PC-9 (cell line): ENCODE measurements at regions not wholly inside any gene's neighbourhood (a gene's known extent, or its start where the extent isn't known, plus 50 kb on each side); places are given as distances from the start of the nearest gene placed in this dataset.

Source experiments
- BruUV-seq: library from RNA; stranded (reverse); fragments of 400-500 nt; replicated peaks from 2 replicates; lab custom pipeline; 2021; lab: Mats Ljungman, UMichigan
- CTCF ChIA-PET: fragments of 300-600 bp; sonication (Branson Sonifier 250); formaldehyde crosslinking; loops from one replicate; lab custom pipeline; 2022; ENCODE audit warnings: antibody characterized with exemption; lab: Charles Lee
- POLR2A ChIA-PET: fragments of 300-600 bp; sonication (Branson Sonifier 250); formaldehyde crosslinking; loops from one replicate; lab custom pipeline; 2022; ENCODE audit warnings: antibody characterized with exemption; ENCODE audit not compliant: unreplicated experiment; lab: Charles Lee
- DNase-seq, 2 experiments: peaks; one replicate each; pipeline versions ENCODE4 v3.0.0 to v3.0.0-alpha.2; 2015 to 2022; ENCODE audit warnings: mixed read lengths in 1 of 2
- H2AFZ ChIP-seq: fragments of 200-600 bp; sonication (generic); 2 replicates; pipeline ENCODE4 v1.8.1; 2017; ENCODE audit warnings: antibody characterized with exemption
- H3F3A ChIP-seq: fragments of 200-600 bp; sonication (generic); 2 replicates; pipeline ENCODE4 v1.8.1; 2017; ENCODE audit warnings: antibody characterized with exemption, mild to moderate bottlenecking, low read depth; ENCODE audit not compliant: insufficient read depth
- H3K27ac ChIP-seq: fragments of 200-600 bp; sonication (generic); 2 replicates; pipeline ENCODE4 v1.6.1; 2016; ENCODE audit warnings: mixed run types
- H3K27me3 ChIP-seq: fragments of 200-600 bp; sonication (generic); 2 replicates; pipeline ENCODE4 v1.6.1; 2016; ENCODE audit warnings: low read depth, mixed run types; ENCODE audit not compliant: insufficient read depth
- H3K36me3 ChIP-seq: fragments of 200-600 bp; sonication (generic); 2 replicates; pipeline ENCODE4 v1.6.1; 2016; ENCODE audit warnings: low read depth, mixed run types
- H3K4me1 ChIP-seq: fragments of 200-600 bp; sonication (generic); replicated peaks from 2 replicates; pipeline ENCODE4 v1.6.1; 2016; ENCODE audit warnings: mixed run types; ENCODE audit not compliant: insufficient read depth
- H3K4me2 ChIP-seq: fragments of 200-600 bp; sonication (generic); 2 replicates; pipeline ENCODE4 v1.6.1; 2017; ENCODE audit warnings: mixed run types
- H3K4me3 ChIP-seq: fragments of 200-600 bp; sonication (generic); 2 replicates; pipeline ENCODE4 v1.6.1; 2016; ENCODE audit warnings: mixed run types
- H3K79me2 ChIP-seq: fragments of 200-600 bp; sonication (generic); 2 replicates; pipeline ENCODE4 v1.6.1; 2017; ENCODE audit warnings: low read depth, mixed run types
- H3K9me2 ChIP-seq: fragments of 200-600 bp; sonication (generic); 2 replicates; pipeline ENCODE4 v1.8.1; 2017; ENCODE audit warnings: mild to moderate bottlenecking; ENCODE audit not compliant: insufficient read depth
- H3K9me3 ChIP-seq: fragments of 200-600 bp; sonication (generic); 2 replicates; pipeline ENCODE4 v1.8.1; 2016; ENCODE audit warnings: low read depth; ENCODE audit not compliant: insufficient read depth
- H4K20me1 ChIP-seq: fragments of 200-600 bp; sonication (generic); 2 replicates; pipeline ENCODE4 v1.8.1; 2017; ENCODE audit not compliant: insufficient read depth
- EZH2 ChIP-seq: fragments of 200-600 bp; sonication (generic); IDR thresholded peaks from 2 replicates; pipeline ENCODE4 v1.8.0; 2017; ENCODE audit warnings: antibody characterized with exemption, low read depth
- intact Hi-C: fragments of 100-400 bp; cut with micrococcal nuclease; formaldehyde crosslinking; loops from one replicate; pipeline ENCODE4 v1.10.0; 2022; ENCODE audit not compliant: unreplicated experiment
- TF ChIP-seq, protein P1 (sequence below): fragments of 200-600 bp; sonication (generic); conservative IDR thresholded peaks from 2 replicates; pipeline ENCODE4 v1.6.1; 2017; ENCODE audit warnings: mixed run types, antibody characterized with exemption, mild to moderate bottlenecking, moderate library complexity

DNA sequence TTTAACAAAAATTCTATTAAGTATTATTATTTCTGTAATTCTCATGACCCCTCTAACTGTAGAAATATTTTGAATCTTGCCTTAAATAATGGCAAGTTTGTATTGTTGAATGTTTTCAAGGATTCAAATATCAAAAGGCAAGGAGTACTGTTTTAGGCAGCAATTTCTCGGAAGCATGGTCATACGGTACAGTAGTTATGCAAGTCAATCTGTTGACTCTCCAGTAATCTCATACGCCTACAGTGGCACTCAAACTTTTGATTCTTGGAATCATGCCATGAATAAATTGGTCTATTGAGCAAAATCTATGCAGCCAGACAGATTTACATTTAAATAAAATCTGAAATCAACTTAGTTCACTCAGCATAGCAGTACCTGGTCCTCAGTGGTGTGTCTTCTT lies 139.6 kb upstream of the FAM47C start:
- BruUV-seq: no TSS peak
- H3K4me1 ChIP-seq: no peaks in the 10 kb centered on the region
- H4K20me1 ChIP-seq: no peaks in the 10 kb centered on the region
- TF ChIP-seq, protein P1, sequence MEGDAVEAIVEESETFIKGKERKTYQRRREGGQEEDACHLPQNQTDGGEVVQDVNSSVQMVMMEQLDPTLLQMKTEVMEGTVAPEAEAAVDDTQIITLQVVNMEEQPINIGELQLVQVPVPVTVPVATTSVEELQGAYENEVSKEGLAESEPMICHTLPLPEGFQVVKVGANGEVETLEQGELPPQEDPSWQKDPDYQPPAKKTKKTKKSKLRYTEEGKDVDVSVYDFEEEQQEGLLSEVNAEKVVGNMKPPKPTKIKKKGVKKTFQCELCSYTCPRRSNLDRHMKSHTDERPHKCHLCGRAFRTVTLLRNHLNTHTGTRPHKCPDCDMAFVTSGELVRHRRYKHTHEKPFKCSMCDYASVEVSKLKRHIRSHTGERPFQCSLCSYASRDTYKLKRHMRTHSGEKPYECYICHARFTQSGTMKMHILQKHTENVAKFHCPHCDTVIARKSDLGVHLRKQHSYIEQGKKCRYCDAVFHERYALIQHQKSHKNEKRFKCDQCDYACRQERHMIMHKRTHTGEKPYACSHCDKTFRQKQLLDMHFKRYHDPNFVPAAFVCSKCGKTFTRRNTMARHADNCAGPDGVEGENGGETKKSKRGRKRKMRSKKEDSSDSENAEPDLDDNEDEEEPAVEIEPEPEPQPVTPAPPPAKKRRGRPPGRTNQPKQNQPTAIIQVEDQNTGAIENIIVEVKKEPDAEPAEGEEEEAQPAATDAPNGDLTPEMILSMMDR: no peak
- no peak for TF ChIP-seq EZH2
- intact Hi-C loops: no loop called here
- H3K79me2 ChIP-seq: no peaks in the 10 kb centered on the region
- DNase-seq: no peak
- ChIA-PET POLR2A (no interaction called here), CTCF (no interaction called here)
- H3K4me3 ChIP-seq: no peak overlapping the region
- H3K9me2 ChIP-seq: no peaks in the 10 kb centered on the region
- no peak overlapping the region for H2AFZ ChIP-seq
- no peaks in the 10 kb centered on the region for H3K9me3 ChIP-seq
- no peaks in the 10 kb centered on the region for H3K36me3 ChIP-seq
- no peaks in the 10 kb centered on the region for H3F3A ChIP-seq
- H3K27ac ChIP-seq: no peak overlapping the region
- H3K4me2 ChIP-seq: no peak overlapping the region
- no peaks in the 10 kb centered on the region for H3K27me3 ChIP-seq

DNA sequence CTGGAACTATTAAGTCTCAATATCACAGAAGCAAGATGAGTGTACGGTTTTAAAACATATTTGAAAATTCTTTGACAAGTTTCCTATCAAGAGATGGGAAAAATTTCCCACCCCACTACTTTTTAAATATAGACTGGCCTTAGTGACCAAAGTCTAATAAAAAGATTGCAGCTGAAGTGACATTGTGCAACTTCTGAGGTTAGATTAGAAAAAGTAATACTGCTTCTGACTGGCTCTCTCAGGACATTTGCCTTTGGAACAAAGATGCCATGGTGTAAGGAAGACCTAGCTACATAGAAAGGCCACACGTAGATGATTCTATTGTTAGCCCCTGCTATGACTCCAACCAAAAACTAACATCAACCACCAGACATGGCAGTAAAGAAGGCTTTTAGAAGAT lies 138.7 kb upstream of the FAM47C start:
- H3K9me3 ChIP-seq: no peaks in the 10 kb centered on the region
- no peaks in the 10 kb centered on the region for H3K79me2 ChIP-seq
- no peaks in the 10 kb centered on the region for H3F3A ChIP-seq
- no peak overlapping the region for H2AFZ ChIP-seq
- H4K20me1 ChIP-seq: no peaks in the 10 kb centered on the region
- no peaks in the 10 kb centered on the region for H3K4me1 ChIP-seq
- H3K4me3 ChIP-seq: no peak overlapping the region
- H3K27ac ChIP-seq: no peak overlapping the region
- H3K27me3 ChIP-seq: no peaks in the 10 kb centered on the region
- no peak for DNase-seq
- POLR2A ChIA-PET: no interaction called here
- no peaks in the 10 kb centered on the region for H3K9me2 ChIP-seq
- CTCF ChIA-PET: no interaction called here
- H3K36me3 ChIP-seq: no peaks in the 10 kb centered on the region
- intact Hi-C loops: no loop called here
- BruUV-seq: no TSS peak
- TF ChIP-seq EZH2: no peak
- TF ChIP-seq, protein P1: no peak
- no peak overlapping the region for H3K4me2 ChIP-seq

DNA sequence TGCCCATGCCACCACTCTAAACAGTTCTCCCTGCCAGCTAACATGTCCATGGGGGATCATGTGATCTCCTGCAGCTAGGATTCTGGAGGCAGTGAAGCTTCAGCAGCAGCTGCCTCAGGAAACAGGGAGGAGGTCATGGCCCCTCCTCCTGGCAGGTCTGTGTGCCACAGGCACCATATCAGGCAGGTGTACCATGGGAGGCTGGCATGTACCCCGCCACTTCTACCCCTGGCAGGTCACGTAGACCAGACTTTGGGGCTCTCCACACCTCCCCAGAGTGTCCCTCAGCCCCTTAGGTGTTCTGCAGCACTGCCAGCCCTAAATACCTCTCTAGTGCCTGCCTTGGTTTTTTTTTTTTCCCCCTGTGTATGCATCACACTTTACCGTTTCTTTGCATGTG lies 110.5 kb upstream of the FAM47C start:
- Histone ChIP-seq H4K20me1 (no peaks in the 10 kb centered on the region), H3K36me3 (no peaks in the 10 kb centered on the region), H3K27ac (no peak overlapping the region), H3K4me2 (no peak overlapping the region), H3F3A (no peaks in the 10 kb centered on the region), H3K9me2 (no peaks in the 10 kb centered on the region), H2AFZ (no peak overlapping the region), H3K9me3 (no peaks in the 10 kb centered on the region), H3K79me2 (no peaks in the 10 kb centered on the region), H3K27me3 (no peaks in the 10 kb centered on the region), H3K4me1 (no peaks in the 10 kb centered on the region), H3K4me3 (no peak overlapping the region)
- intact Hi-C loops: no loop called here
- TF ChIP-seq, protein P1: no peak
- TF ChIP-seq EZH2: no peak
- ChIA-PET CTCF (no interaction called here), POLR2A (no interaction called here)
- no TSS peak for BruUV-seq
- no peak for DNase-seq
